ENCODE measurements at regions not wholly inside any gene's neighbourhood (a gene's known extent, or its start where the extent isn't known, plus 50 kb on each side); places are given as distances from the start of the nearest gene placed in this dataset.

GRCh38 chr2:42931818-42932195, 139.4 kb upstream of the HAAO start:
- no peak for TF ChIP-seq POLR2AphosphoS5 (IDR thresholded peaks at IDR 0.05)
- TF ChIP-seq POLR2A (IDR thresholded peaks at IDR 0.05): no peak

Data from transverse colon (tissue), 3 donors.